ENCODE measurements at regions not wholly inside any gene's neighbourhood (a gene's known extent, or its start where the extent isn't known, plus 50 kb on each side); places are given as distances from the start of the nearest gene placed in this dataset.
"Not testable (repeated sequence)": the region's sequence is repeated elsewhere in the genome, so short reads cannot be mapped to it uniquely, and the experiment has no call there.

GRCh38 chr5:72587661-72588308 is 80.6 kb upstream of the ZNF366 start:
- Histone ChIP-seq H3K9me3 (ENCODE audit: severe bottlenecking) (no peaks in the 10 kb centered on the region), H3K4me3 (ENCODE audit: severe bottlenecking) (no peak overlapping the region), H3K27ac (ENCODE audit: poor library complexity, severe bottlenecking) (no peak overlapping the region)

DNA sequence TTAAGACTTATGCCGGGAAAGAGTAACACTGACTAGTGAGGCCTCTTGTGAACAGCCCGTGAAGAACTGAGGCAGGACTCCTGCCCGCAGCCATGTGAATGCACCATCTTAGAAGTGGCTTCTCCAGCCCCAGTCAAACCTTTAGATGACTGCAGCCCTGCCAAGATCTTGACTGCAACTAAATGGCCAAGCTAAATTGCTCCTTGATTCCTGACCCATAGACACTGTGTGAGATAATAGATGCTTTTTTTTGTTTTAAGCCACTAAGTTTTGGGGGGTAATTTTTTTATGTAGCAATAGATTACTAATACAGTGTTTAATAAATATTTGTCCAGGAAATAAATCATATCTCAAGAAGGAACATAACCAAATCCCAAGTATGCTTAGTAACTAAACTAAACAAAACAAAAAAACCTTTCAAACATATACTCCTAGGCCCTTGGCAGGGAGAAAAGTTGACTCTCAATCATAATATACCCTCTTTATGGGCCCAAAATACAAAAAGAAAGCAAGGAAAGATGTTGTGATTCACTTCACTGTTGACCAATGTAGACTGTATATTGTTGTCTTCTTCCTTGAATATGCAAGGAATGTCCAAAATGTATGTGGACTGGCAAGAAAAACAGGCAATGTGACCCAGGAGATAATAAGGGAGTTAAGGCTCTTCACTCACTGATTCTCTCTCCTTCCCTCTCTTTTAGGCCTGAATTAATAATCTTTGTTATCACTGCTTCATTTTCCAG is 79.7 kb upstream of the ZNF366 start:
- Histone ChIP-seq H3K4me1 (ENCODE audit: insufficient read depth, poor library complexity, severe bottlenecking) (no peaks in the 10 kb centered on the region), H3K9me3 (ENCODE audit: severe bottlenecking) (no peaks in the 10 kb centered on the region), H3K4me3 (ENCODE audit: severe bottlenecking) (no peak overlapping the region), H3K27ac (ENCODE audit: poor library complexity, severe bottlenecking) (no peak overlapping the region), H3K36me3 (ENCODE audit: low read depth) (no peaks in the 10 kb centered on the region), H3K27me3 (ENCODE audit: insufficient read depth, poor library complexity, severe bottlenecking) (no peaks in the 10 kb centered on the region)
- ATAC-seq (ENCODE audit: low read depth) (no peak), DNase-seq (ENCODE audit: low spot score) (no peak)
- no peak for TF ChIP-seq CTCF (IDR thresholded peaks at IDR 0.05; ENCODE audit: poor library complexity, severe bottlenecking)

More at GRCh38 chr5:72587661-72588308, 80.6 kb upstream of the ZNF366 start:
- ATAC-seq (ENCODE audit: low read depth) (no peak), DNase-seq (ENCODE audit: low spot score) (no peak)
- Histone ChIP-seq H3K4me1 (ENCODE audit: insufficient read depth, poor library complexity, severe bottlenecking) (no peaks in the 10 kb centered on the region), H3K27me3 (ENCODE audit: insufficient read depth, poor library complexity, severe bottlenecking) (no peaks in the 10 kb centered on the region), H3K36me3 (ENCODE audit: low read depth) (no peaks in the 10 kb centered on the region)
- no peak for TF ChIP-seq CTCF (IDR thresholded peaks at IDR 0.05; ENCODE audit: poor library complexity, severe bottlenecking)

DNA sequence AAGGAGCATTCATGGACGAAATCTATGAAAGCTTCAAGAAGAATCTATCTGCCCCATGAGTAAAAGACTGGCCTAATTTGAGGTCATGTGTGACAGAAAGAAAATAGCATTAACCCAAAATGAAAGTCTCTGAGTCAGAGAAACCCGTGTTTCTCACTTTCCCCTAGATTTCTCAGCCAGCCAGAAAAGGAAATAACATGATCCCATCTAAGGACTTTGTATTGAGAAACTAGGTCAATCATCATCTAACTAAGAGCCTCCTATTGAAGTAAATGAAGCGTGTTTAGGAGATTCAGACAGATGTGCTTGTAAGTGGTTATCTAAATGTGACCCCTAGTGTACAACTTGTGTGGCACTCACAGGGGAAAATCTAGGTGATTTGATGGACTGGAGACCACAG is 77.3 kb upstream of the ZNF366 start:
- H3K9me3 ChIP-seq (ENCODE audit: severe bottlenecking) = no peaks in the 10 kb centered on the region
- H3K4me3 ChIP-seq (ENCODE audit: severe bottlenecking) = no peak overlapping the region
- H3K27ac ChIP-seq (ENCODE audit: poor library complexity, severe bottlenecking) = no peak overlapping the region
- no peaks in the 10 kb centered on the region for H3K36me3 ChIP-seq (ENCODE audit: low read depth)
- no peaks in the 10 kb centered on the region for H3K4me1 ChIP-seq (ENCODE audit: insufficient read depth, poor library complexity, severe bottlenecking)
- ATAC-seq (ENCODE audit: low read depth) (no peak), DNase-seq (ENCODE audit: low spot score) (no peak)
- H3K27me3 ChIP-seq (ENCODE audit: insufficient read depth, poor library complexity, severe bottlenecking) = no peaks in the 10 kb centered on the region
- TF ChIP-seq CTCF (IDR thresholded peaks at IDR 0.05; ENCODE audit: poor library complexity, severe bottlenecking) = no peak

GRCh38 chr5:72579290-72579689 is 72.1 kb upstream of the ZNF366 start:
- not testable (repeated sequence) for H3K4me1 ChIP-seq (ENCODE audit: insufficient read depth, poor library complexity, severe bottlenecking); H3K9me3 ChIP-seq (ENCODE audit: severe bottlenecking); H3K27me3 ChIP-seq (ENCODE audit: insufficient read depth, poor library complexity, severe bottlenecking); ATAC-seq (ENCODE audit: low read depth); H3K4me3 ChIP-seq (ENCODE audit: severe bottlenecking); H3K27ac ChIP-seq (ENCODE audit: poor library complexity, severe bottlenecking); DNase-seq (ENCODE audit: low spot score); H3K36me3 ChIP-seq (ENCODE audit: low read depth)

- Histone ChIP-seq H3K27ac (ENCODE audit: poor library complexity, severe bottlenecking) (no peak overlapping the region), H3K9me3 (ENCODE audit: severe bottlenecking) (no peaks in the 10 kb centered on the region), H3K27me3 (ENCODE audit: insufficient read depth, poor library complexity, severe bottlenecking) (no peaks in the 10 kb centered on the region), H3K4me3 (ENCODE audit: severe bottlenecking) (no peak overlapping the region), H3K4me1 (ENCODE audit: insufficient read depth, poor library complexity, severe bottlenecking) (no peaks in the 10 kb centered on the region), H3K36me3 (ENCODE audit: low read depth) (no peaks in the 10 kb centered on the region)
- TF ChIP-seq CTCF (IDR thresholded peaks at IDR 0.05; ENCODE audit: poor library complexity, severe bottlenecking) = no peak
- DNase-seq (ENCODE audit: low spot score) (no peak), ATAC-seq (ENCODE audit: low read depth) (no peak)
Measured at GRCh38 chr5:72572236-72572765, 65.1 kb upstream of the ZNF366 start.

Measured in RWPE2 (cell line).